AG04449 (cell line): ENCODE measurements at regions not wholly inside any gene's neighbourhood (a gene's known extent, or its start where the extent isn't known, plus 50 kb on each side); places are given as distances from the start of the nearest gene placed in this dataset.

ENCODE experiments used
- CTCF ChIA-PET: fragments of 350-600 bp; formaldehyde crosslinking; extraction: SDS; loops from one replicate; lab custom pipeline; 2021; ENCODE audit warnings: antibody characterized with exemption; lab: Yijun Ruan, JAX
- POLR2A ChIA-PET: fragments of 400-600, 350-600 bp; formaldehyde crosslinking; extraction: SDS; loops from one replicate; lab custom pipeline; 2020; ENCODE audit warnings: antibody characterized with exemption, inconsistent platforms; lab: Yijun Ruan, JAX
- DNase-seq: peaks from one replicate; pipeline ENCODE4 v3.0.0-alpha.2; 2010; ENCODE audit warnings: low read depth, low spot score
- H3K4me3 ChIP-seq: 2 replicates; pipeline ENCODE4 v1.5.1; 2011; ENCODE audit warnings: low read depth, mild to moderate bottlenecking, control low read depth, low read length
- TF ChIP-seq, protein P1 (sequence below): IDR thresholded peaks from one replicate; pipeline ENCODE4 v1.5.1; 2011; ENCODE audit warnings: mild to moderate bottlenecking, moderate library complexity, low read length, control low read depth, inconsistent platforms; ENCODE audit not compliant: insufficient read depth; ENCODE audit errors: missing control alignments

DNA sequence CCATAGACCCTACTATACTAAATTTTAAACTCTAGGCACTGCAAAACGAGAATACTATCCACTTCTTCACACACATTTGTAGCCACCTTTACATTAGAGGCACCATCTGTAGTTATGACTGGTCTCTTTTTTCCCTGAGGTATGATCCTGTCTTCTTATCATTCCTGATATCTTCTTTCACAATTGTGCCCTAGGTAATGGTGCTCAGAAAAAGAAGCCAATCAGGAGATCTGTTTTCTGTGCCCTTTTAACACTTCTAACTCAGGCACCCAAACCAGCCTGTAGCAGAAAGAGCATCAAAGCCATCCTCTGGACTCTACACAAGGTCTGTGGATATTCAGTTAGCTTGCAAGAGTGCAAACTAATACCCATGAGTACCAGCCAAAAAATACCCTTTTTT, 149.7 kb upstream of the SGK1 start:
- TF ChIP-seq, protein P1, sequence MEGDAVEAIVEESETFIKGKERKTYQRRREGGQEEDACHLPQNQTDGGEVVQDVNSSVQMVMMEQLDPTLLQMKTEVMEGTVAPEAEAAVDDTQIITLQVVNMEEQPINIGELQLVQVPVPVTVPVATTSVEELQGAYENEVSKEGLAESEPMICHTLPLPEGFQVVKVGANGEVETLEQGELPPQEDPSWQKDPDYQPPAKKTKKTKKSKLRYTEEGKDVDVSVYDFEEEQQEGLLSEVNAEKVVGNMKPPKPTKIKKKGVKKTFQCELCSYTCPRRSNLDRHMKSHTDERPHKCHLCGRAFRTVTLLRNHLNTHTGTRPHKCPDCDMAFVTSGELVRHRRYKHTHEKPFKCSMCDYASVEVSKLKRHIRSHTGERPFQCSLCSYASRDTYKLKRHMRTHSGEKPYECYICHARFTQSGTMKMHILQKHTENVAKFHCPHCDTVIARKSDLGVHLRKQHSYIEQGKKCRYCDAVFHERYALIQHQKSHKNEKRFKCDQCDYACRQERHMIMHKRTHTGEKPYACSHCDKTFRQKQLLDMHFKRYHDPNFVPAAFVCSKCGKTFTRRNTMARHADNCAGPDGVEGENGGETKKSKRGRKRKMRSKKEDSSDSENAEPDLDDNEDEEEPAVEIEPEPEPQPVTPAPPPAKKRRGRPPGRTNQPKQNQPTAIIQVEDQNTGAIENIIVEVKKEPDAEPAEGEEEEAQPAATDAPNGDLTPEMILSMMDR = no peak
- ChIA-PET CTCF (interaction anchor here (1.1 kb wide), 1 partner anchor 173 kb away, joined by 4 read pairs; no protein-coding TSS in a partner anchor), POLR2A (no interaction called here)
- DNase-seq = no peak
- H3K4me3 ChIP-seq = no peak overlapping the region

- CTCF ChIA-PET = interaction anchor here (0.7 to 1.1 kb wide), 3 partner anchors 11 to 356 kb away, joined by 3 to 4 read pairs (median 3); no protein-coding TSS in a partner anchor
Measured at GRCh38 chr6:134466771-134467525, 149.0 kb upstream of the SGK1 start.

DNA sequence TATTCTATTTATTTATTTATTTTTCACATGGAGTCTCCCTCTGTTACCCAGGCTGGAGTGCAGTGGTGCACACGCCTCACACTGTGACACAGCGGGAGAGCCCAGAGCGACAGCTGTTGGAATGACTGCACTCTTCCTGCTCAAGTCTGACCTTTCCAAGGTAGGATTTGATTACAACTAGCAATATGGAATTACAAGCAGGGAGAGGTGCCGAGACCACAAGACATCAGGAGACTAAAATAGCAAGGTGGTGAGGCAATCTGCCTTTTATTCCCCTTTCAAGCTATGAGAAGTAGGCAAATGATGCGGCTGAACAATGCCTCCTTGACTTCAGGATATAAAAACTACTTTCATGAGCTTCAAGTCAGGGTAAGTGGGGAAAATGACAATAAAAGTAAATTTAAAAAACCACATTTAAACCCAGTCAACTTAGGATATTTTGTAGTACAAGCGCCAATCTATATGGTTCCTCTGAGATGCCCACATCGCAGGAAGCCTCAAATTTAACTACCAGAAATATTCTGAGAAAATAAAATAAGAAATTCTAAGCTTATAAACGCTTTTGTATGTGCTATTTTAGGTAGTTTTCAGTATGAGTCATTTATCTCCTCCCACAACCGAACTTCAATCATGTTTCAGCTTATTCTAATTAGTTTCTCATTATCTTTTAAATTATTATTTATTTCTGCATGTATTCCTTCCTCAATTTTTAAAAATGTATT, 146.9 kb upstream of the SGK1 start:
- DNase-seq = no peak
- ChIA-PET CTCF (interaction anchor here (1.0 to 1.3 kb wide), 3 partner anchors 9 to 157 kb away, joined by 3 to 4 read pairs (median 3); no protein-coding TSS in a partner anchor), POLR2A (interaction anchor here (0.8 kb wide), 1 partner anchor 291 kb away, joined by 3 read pairs; no protein-coding TSS in a partner anchor)
- TF ChIP-seq, protein P1 = no peak
- H3K4me3 ChIP-seq = no peak overlapping the region

More at GRCh38 chr6:134466771-134467525, 149.0 kb upstream of the SGK1 start:
- TF ChIP-seq, protein P1 = no peak
- no peak overlapping the region for H3K4me3 ChIP-seq
- no peak for DNase-seq
- POLR2A ChIA-PET = no interaction called here

DNA sequence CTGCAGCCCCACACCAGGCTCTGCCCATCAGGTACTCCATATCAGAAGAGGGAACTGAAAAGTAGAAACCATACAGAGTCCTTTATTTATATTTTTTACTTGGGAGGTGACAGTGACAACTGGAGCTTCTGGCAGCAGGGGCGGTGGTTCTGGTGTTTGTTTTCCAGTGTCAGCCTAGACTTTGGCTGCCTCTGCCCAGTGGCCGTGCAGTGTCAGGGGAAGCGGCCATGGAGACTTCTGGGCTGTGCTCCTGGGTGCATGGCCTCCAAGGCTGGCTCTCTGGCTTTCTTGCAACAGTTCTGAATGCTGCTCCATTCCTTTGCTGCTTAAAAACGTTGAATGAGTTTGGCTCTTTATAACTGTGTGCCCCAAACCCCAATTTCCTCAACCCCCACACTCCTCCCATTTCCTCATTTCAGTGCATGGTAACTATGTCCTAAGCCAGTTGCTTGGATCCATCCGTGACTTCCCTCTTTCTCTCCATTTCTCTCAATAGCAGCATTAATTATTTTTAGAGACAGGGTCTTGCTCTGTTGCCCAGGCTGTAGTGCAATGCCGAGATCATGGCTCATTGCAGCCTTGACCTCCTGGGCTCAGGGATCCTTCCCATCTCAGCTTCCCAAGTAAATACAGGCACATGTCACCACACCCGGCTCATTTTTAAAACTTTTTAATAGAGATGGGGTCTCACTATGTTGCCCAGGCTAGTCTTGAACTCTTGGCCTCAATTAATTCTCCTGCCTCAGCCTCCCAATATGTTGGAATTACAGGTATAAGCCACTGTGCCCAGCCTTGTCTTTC, 141.1 kb upstream of the SGK1 start:
- TF ChIP-seq, protein P1 = no peak
- ChIA-PET POLR2A (no interaction called here), CTCF (no interaction called here)
- no peak for DNase-seq
- no peak overlapping the region for H3K4me3 ChIP-seq

GRCh38 chr6:134457941-134458340, 140.0 kb upstream of the SGK1 start:
- DNase-seq = no peak
- CTCF ChIA-PET = no interaction called here
- TF ChIP-seq, protein P1 = no peak
- H3K4me3 ChIP-seq = no peak overlapping the region
- POLR2A ChIA-PET = no interaction called here
